HG02798 (cell line): ENCODE measurements at regions not wholly inside any gene's neighbourhood (a gene's known extent, or its start where the extent isn't known, plus 50 kb on each side); places are given as distances from the start of the nearest gene placed in this dataset.
"Not testable (repeated sequence)": the region's sequence is repeated elsewhere in the genome, so short reads cannot be mapped to it uniquely, and the experiment has no call there.

Experiments used
- ATAC-seq: cut with Tn5 transposase; IDR thresholded peaks from one replicate; pipeline ENCODE4 v1.9.1; 2021; ENCODE audit warnings: mild to moderate bottlenecking; ENCODE audit not compliant: unreplicated experiment, poor library complexity

DNA sequence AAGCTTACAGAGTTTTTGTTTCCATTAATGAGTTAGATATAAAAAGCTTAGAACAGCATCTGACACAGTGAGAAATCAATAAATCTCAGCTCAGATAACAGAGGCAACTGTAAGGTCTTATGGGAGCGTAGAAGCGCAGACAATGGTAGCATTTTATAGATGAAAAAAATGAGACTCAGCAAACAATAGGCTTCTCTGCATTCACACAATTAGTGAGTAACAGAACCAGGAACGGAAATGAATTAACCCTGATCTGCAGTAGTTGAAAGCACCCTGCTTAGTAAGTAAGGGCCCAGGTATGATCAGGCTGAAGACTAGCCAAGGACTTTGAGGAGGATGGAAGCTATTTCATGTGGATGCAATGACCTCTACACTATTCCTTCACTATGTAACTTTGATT is 147.2 kb upstream of the EYA4 start:
- no peak for ATAC-seq

DNA sequence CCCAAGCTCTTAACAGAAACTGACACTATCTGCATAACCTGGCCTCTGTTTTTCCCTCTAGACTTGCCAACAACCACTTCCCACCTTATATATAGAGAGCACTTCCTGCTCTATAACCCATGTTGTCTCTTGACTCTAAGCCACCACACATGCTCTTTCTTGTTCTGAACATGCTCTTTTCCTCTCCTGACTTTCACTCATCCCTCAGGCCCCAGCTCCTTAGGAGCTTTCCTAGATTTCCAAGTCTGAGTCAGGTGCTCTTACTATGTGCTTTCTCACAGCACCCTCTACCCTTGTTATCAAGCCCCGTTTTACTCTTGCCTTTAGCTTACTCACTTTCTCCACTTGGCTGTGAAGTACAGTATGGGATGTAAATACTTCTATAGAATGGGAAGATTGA is 143.9 kb upstream of the EYA4 start:
- ATAC-seq, result no peak

DNA sequence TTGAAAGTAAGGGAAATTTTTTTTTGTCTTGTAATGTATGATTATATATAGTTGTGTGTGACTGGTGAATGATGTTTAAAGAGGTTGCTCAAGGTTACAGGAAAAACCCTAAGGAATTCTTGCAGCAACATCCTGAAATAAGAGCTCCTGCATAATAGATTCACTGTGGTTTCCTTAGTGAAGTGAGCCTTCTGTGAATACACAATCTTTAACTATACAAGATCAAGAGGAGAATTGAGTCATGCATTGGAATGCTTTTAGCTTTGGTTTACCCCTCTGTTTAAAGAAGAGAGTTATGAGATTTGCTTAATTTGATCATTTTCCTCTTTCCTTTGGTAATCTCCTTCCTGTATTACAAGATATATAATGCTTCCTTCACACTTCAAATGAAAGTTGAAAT is 141.6 kb upstream of the EYA4 start:
- no peak for ATAC-seq

DNA sequence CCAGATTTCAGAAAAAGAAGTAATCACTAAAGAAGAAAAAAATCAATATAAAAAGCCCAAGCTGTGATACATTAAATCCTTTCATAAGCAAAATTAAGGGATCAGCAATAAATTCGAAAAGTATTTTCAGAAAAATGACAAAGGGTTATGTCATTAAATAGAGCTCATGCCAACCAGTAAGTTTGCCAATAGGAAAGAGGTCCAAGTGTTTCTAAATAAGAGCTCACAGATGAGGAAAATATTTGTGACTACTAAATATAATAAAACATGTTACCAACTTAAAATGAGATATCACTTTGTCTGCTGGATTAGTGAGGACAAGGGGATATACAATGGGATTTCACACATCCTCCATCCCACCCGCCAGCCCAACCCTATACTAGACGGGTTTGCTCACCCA is 140.3 kb upstream of the EYA4 start:
- no peak for ATAC-seq

DNA sequence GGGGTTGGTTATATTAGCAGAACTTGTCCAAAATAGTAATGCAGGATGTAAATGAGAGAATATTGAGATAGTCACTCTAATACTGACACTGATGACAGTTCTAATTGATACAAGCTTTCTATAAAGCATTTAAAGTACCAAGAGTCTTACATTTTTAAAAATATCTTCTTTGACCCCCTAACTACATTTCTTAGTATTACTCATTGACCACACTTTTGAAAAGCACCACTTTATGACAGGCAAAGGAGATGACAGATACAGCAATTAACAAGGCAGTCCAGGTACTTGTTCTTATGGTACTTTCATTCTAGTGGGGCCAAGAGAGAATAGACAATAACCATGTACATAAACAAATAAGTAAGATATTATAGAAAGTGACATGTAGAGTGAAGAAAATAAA is 139.4 kb upstream of the EYA4 start:
- ATAC-seq, result no peak

DNA sequence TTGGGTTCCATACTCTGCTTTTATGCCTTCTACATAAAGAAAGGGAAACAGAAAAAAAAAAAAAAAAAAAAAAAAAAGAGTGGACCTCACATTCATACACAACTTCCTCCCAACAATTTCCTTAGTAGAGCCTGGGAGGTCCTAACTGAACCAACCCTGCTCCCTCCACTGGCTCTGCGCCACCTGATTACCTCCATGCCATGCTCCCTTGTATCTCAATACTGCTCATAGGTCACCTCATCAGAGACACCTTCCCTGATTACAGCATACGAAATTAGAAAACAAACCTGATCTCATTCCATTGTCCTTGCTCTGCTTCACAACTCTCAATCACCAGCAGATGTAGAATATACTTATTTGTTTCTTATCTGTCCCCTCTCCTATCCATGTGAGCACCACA is 134.2 kb upstream of the EYA4 start:
- ATAC-seq, result no peak

DNA sequence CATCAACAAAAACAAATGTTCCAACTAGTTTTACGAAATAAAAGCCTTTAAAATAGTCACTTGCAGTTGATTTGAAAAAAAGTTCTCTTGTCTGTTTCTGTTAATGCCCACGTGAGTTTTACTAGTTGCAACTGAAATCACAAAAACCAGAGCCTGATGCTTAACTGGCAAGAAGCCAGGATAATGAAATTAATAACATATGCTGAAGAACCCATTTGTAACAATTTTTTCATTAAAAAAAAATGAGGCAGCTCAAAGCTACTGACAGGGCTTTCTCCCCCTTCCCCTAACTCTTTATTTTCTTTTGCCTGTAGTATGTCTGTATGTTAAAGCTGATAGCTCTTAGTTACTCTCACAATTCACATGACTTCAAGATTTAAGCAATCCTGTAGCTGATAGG is 132.7 kb upstream of the EYA4 start:
- ATAC-seq, result no peak

DNA sequence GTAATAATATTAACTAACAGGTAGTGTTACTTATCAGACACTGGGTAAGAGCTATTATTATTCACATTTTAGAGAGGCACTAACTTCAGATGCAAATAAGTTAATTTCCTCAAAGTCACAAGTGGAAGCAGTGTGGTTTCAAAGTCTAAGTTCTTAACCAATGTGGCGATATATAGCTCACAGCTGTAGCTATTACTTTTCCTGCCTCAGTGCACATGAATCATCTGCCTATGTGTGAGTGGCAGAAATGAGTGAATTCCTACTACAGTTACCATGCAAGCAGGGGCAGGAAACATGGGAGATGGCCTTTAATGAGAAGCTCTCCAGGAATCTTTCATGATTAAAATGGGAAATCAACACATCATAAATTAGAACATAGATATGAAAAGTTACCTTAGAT is 126.2 kb upstream of the EYA4 start:
- ATAC-seq, result no peak

DNA sequence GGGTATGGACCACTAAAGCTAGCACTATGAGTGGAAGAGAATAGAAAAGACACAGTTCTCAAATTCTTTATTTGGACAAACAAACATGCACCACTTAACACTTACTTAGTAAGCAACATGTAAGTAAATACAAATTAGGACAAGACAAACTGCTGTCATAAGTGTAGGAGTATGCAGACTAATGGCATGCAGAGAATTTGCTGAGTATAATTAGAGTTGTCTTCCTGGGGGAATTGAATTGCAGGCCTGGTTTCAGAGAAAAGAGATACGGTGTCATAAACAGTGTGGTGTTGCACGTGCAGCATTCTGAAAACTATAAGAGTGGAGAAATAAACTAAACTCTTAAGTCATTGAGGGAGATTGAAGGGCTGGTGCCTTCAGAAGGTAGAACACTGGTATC is 125.2 kb upstream of the EYA4 start:
- ATAC-seq, result no peak

DNA sequence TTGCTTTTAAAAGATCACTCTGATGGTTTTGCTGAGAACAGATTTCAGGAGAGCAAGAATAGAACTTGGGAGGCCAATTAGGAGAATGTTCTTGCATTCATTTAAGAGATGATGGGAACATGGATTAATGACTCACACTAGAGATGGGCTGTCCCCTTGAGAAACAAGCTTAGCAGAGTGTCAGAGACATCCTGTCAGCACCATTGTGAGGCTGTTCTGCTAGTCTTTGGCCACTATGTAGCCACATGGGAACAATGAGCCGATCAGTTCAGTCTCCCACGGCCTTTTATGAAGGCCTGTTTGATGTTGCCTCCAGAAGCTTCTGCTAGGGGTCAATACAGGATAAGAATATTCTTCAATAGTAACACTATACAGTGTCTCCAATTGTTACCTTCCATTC is 113.0 kb upstream of the EYA4 start:
- no peak for ATAC-seq

DNA sequence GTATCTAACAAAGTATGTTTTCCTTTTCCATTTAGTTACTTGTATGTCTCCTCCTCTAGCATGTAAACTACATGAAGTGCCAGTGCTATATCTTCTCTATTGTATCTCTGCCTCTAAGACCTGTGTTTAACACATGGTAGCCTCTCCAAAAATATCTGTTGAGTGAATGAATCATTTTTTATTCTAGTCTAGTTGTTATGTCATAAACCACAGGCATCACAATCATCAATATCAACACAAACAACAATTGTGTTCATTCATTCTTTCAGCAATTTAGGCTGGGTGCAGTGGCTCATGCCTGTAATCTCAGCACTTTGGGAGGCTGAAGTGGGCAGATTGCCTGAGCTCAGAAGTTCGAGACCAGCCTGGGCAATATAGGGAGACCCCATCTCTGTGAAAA is 111.6 kb upstream of the EYA4 start:
- no peak for ATAC-seq

DNA sequence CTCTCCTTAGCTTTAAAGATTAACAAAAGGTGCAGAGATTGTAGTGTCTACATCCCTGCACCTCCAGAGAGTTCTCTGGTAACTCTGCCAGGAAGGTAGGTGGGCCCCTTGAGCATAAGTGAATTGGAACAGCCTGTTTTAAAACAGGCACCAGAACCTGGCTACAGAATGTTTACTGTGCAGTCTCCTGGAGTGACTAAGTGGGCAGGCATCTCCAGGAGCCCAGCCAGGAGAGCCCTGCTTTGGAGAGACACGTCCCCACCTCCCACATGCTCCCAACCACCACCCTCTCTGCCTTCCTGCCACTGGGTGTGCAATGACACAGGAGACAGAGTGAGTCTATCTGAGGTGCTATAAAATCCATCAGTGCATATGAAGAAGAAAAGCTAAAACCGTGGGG is 110.3 kb upstream of the EYA4 start:
- no peak for ATAC-seq

DNA sequence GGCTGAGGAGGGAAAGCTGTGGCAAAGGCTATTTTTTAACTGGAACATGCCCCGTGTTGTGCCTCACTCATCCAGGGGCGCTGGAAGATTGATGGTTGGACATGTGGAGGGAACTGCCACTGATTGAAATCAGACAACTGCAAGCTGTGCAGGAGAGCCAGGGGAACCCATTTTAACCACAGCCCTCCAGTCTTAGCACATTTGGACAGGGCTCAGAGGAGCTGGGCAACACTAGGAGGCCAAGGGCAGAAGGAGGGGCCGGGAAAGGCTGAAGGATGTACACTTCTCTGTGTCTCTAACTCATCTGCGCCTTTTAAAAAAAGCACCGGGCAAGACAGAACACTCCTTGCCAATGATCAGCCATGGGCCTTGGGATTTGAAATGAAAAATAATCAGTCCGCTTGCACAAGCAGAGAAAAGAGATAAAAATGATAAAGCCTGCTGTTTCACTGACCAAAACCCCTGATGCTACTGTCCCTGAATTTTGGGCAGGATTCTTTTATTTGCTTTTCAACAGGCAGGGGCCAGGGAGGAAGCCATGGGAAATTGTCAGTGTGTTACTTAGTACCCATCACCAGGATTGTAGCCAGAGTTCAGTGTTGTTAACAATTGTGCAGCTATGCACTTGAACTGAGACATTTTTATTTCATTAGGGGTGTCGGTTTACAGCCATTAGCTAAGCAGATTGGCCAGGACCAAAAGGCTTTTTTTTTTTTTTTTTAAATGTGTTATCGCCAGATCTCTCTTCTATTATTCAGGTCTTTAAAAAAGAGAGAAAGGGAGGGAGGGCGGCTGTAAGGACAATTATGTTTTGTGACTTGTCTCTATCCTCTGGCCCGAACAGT is 109.3 kb upstream of the EYA4 start:
- no peak for ATAC-seq

DNA sequence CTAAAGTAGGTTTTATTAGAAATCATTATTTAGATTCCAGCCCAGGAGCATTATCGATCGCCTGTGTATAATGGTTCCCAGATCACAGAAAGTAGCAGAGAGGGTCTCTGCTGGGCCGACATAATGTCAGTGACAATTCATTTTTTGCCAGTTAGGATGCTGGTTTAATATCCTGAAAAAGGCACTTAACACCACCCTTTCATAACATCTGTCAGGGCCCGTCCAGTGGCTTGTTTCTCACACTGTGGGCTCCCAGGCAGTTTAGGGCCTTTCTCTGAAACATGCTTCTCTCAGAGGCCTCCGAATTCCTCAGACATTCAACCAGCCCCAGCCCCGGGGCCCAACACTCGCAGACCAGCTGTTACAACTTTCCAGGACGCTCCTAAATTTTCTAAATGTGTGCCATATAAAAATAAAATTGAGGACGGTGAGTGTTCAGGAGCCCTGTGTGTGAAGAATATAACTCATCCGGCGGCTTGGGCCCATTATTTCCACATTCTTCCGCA is 108.6 kb upstream of the EYA4 start:
- no peak for ATAC-seq

DNA sequence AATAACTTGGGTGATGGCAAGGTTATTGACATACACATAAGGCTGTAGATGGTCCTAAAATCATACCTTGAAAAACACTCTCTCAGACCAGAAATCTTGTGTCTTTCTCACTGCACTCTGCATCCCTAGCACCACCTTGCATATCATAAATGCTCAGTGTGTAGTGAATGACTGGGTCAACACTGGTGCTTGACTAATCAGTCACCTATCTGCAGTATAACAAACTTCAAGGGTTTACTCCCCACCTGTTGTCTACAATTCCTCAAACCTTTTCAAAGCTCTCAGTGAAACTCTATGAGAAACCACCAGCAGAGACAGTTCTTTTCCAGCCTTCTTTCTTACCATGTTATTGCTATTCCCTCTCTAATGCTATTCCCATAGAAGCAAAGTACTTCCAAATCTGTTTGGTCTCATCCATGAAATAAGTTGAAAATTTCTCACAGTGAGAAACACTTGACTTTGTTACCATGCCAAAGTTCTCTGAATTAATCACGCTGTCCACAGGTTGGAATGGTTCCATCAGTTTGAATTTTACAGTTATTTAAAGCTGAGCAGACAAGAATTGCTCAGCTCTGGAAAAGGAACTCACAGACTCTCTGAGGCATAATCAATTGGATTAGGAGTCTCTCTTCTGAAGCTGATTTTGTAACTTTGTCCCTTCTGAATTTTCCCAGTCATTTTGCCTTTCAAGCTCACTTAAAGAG is 104.8 kb upstream of the EYA4 start:
- ATAC-seq, result no peak

DNA sequence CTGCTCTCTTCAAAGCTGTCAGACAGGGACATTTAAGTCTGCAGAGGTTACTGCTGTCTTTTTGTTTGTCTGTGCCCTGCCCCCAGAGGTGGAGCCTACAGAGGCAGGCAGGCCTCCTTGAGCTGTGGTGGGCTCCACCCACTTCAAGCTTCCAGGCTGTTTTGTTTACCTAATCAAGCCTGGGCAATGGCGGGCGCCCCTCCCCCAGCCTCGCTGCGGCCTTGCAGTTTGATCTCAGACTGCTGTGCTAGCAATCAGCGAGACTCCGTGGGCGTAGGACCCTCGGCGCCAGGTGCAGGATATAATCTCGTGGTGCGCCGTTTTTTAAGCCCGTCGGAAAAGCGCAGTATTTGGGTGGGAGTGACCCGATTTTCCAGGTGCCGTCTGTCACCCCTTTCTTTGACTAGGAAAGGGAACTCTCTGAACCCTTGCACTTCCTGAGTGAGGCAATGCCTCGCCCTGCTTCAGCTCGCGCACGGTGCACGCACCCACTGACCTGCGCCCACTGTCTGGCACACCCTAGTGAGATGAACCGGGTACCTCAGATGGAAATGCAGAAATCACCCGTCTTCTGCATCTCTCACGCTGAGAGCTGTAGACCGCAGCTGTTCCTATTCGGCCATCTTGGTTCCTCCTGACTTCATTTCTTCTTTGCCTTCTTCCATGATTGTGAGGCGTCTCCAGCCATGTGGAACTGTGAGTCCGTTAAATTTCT is 93.5 kb upstream of the EYA4 start:
- ATAC-seq, result not testable (repeated sequence)

DNA sequence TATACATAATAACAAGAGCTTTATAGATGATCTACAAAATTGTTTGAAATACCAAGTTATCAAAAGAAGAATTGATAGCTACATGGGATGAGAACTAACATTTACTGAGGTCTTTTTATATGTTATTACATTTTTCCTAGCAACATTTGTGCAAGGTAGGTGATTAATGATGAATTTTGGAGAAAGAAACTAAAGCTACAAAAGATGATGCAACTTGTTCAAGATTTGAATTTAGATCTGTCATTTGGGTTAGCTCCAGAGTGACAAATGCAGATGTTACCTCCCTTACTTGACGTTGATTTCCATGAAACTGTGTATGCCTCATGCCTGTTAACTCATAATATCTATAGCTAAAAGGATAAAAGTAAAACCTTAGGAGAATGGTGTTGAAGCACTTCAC is 84.5 kb upstream of the EYA4 start:
- no peak for ATAC-seq

DNA sequence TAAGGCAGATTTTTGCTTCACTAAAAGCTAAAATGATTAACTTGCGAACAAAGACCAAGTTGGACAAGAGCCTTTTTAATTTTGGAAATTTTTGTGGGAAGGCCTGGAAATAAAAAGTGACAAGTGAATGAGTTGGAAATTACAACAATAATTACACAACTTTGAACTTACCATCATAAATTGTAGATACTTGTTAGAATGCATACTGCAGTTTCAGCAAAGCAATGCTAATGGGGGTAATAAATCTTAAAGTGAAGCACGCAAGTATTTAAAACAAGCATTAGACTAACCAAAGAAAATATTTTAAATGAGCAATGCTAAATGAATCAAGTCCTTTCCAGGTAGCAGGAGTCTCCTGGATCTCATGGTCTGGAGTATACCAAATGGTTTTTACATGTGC is 83.2 kb upstream of the EYA4 start:
- ATAC-seq, result no peak

DNA sequence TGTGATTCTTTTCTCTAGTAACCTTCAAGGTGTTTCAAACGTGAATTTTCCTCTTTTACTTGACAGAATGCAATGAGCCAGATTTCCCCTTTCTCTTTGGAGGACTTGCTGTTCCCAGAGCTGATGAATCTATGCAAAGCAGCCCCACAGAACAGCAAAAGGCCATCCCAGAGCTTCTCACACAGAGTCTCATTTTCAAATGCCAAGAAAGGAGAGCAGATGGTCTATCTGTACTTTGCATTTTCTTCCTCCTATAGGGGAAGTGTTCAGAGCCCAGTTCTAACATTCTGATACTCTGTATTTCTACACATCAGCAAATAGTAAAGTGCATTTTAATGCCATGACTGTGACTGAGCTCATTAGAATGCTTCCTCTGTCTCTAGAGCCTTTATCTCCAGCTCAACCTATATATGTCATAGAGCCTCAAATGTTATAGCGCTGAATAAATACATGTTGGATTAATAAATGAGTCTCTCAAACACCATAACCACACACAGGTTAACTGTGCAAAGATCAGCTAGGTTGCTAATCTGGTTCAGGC is 81.8 kb upstream of the EYA4 start:
- ATAC-seq, result no peak

DNA sequence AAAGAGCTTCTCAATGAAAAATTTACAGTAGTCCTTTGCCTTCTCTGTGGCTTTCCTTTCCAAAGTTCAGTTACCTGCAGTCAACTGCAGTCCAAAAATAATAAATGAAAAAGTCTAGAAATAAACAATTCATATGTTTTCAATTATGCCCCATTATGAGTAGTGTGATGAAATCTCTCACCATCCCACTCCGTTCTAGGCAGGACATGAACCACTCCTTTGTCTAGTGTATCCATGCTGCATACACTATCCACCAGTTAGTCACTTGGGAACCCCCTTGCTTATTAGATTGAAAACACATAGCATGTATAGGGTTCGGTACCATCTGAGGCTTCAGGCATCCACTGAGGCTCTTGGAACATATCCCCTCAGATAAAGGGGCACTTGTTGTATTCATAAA is 80.6 kb upstream of the EYA4 start:
- ATAC-seq, result no peak

DNA sequence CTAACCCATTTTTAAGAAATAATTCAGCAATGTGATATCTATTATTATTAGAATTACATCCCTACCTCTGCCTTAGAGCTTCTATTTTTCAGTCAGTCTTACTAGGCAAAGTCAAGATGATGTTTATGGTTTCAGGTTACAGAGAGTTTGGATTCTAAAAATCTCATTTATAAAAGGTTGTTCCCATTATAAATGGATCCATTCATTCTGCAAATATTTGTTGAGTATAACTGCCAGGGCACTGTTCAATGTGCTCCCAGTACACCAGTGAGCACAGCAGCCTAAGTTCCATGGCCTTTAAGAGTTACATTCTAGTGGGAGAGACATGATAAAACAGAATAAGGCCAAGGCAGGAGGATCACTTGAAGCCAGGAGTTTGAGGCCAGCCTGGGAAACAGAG is 75.9 kb upstream of the EYA4 start:
- no peak for ATAC-seq
